Hepatocyte (in vitro differentiated cells): ENCODE measurements at regions not wholly inside any gene's neighbourhood (a gene's known extent, or its start where the extent isn't known, plus 50 kb on each side); places are given as distances from the start of the nearest gene placed in this dataset.

ENCODE experiments used
- DNase-seq: peaks from one replicate; pipeline ENCODE4 v3.0.0-alpha.2; 2016; ENCODE audit warnings: low spot score
- H2AFZ ChIP-seq: fragments of 200-600 bp; sonication (generic); 2 replicates; pipeline ENCODE4 v1.6.0; 2016; ENCODE audit warnings: antibody characterized with exemption, mild to moderate bottlenecking
- H3K27ac ChIP-seq: fragments of 200-600 bp; sonication (generic); 2 replicates; pipeline ENCODE4 v1.5.1; 2016; ENCODE audit warnings: mild to moderate bottlenecking
- H3K27me3 ChIP-seq: fragments of 200-600 bp; sonication (generic); 2 replicates; pipeline ENCODE4 v1.6.1; 2016
- H3K36me3 ChIP-seq: fragments of 200-600 bp; sonication (generic); replicated peaks from 2 replicates; pipeline ENCODE4 v1.5.1; 2016; ENCODE audit warnings: low read depth; ENCODE audit not compliant: insufficient read depth
- H3K4me1 ChIP-seq: fragments of 200-600 bp; sonication (generic); 2 replicates; pipeline ENCODE4 v1.5.1; 2016; ENCODE audit warnings: mild to moderate bottlenecking, moderate library complexity; ENCODE audit not compliant: insufficient read depth
- H3K4me2 ChIP-seq: fragments of 200-600 bp; sonication (generic); 2 replicates; pipeline ENCODE4 v1.6.0; 2016
- H3K4me3 ChIP-seq: fragments of 200-600 bp; sonication (generic); 2 replicates; pipeline ENCODE4 v1.5.1; 2016; ENCODE audit warnings: mild to moderate bottlenecking
- H3K79me2 ChIP-seq: fragments of 200-600 bp; sonication (generic); 2 replicates; pipeline ENCODE4 v1.6.0; 2017; ENCODE audit warnings: mild to moderate bottlenecking
- H3K9me2 ChIP-seq: fragments of 200-600 bp; sonication (generic); replicated peaks from 2 replicates; pipeline ENCODE4 v1.6.0; 2017; ENCODE audit warnings: mild to moderate bottlenecking; ENCODE audit not compliant: insufficient read depth
- H3K9me3 ChIP-seq: fragments of 200-600 bp; sonication (generic); 2 replicates; pipeline ENCODE4 v1.5.1; 2016; ENCODE audit warnings: low read depth, mild to moderate bottlenecking
- H4K20me1 ChIP-seq: fragments of 200-600 bp; sonication (generic); 2 replicates; pipeline ENCODE4 v1.6.0; 2016; ENCODE audit warnings: mild to moderate bottlenecking; ENCODE audit not compliant: insufficient read depth, poor library complexity, severe bottlenecking
- CTCF ChIP-seq: fragments of 200-600 bp; sonication (generic); IDR thresholded peaks from 2 replicates; pipeline ENCODE4 v1.5.1; 2016; ENCODE audit warnings: antibody characterized with exemption, mild to moderate bottlenecking; ENCODE audit not compliant: poor library complexity
- EZH2 ChIP-seq: fragments of 200-600 bp; sonication (generic); IDR thresholded peaks from 2 replicates; pipeline ENCODE4 v1.6.1; 2016; ENCODE audit warnings: antibody characterized with exemption, mild to moderate bottlenecking, borderline replicate concordance
- EZH2phosphoT487 ChIP-seq: fragments of 200-600 bp; sonication (generic); IDR thresholded peaks from one replicate; pipeline ENCODE4 v1.6.1; 2018; ENCODE audit warnings: antibody characterized with exemption, mild to moderate bottlenecking, low read depth, moderate library complexity; ENCODE audit not compliant: unreplicated experiment, severe bottlenecking
- WGBS: methylation state at CpG from one replicate; pipeline ENCODE4 v1.1.6; 2016; ENCODE audit warnings: low lambda C conversion rate; ENCODE audit errors: missing lambda C conversion rate; 5-methylcytosine and 5-hydroxymethylcytosine counted together

DNA sequence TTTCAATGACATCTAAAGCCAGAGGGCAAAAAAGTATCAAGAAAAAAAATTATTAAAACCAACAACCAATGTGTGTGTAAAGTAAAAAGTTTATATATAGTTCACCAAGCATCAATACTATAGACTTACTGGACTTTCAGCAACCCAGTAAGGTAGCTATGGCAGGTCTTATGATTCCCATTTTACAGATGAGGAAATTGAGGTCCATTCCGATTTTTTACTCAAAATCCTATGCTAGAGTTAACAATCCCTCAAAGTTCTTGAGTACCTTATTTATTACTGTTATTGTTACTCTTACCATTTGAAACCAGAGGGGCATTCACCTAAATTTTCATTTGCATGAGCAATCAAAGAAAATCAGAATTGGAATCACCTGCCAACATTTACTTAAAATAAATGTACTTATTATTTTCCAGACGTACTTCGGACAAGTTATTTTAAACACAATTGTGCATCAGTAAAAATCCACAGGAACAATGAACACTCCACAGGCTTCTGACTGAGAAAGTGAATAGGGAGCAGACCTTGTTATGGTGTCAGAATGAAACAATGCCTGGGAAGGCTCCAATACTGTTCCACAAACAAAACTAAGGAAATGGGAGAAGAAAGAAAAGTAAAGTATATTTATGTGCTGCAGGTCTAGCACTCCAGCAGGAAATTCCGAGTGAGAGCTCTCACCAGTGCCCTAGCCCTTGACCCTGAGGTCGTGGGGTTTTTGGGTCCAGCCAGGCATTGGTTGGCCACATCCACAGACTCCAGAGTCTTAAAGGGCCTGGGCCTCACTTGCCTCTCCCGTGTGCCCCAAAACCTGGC lies 229.9 kb downstream of the PIK3R1 start:
- Histone ChIP-seq H3K4me2 (no peak overlapping the region), H3K9me2 (no peaks in the 10 kb centered on the region), H3K27ac (no peak overlapping the region), H3K79me2 (no peaks in the 10 kb centered on the region), H3K27me3 (no peaks in the 10 kb centered on the region), H3K4me1 (no peaks in the 10 kb centered on the region), H3K36me3 (no peaks in the 10 kb centered on the region), H4K20me1 (no peaks in the 10 kb centered on the region), H2AFZ (no peak overlapping the region), H3K4me3 (no peak overlapping the region), H3K9me3 (no peaks in the 10 kb centered on the region)
- TF ChIP-seq CTCF (no peak), EZH2 (no peak), EZH2phosphoT487 (no peak)
- 83% methylated on average over 6 of the region's 6 CpGs for WGBS
- no peak for DNase-seq

- H3K4me3 ChIP-seq = no peak overlapping the region
- no peaks in the 10 kb centered on the region for H3K36me3 ChIP-seq
- no peaks in the 10 kb centered on the region for H4K20me1 ChIP-seq
- no peak for TF ChIP-seq EZH2phosphoT487
- no peak for TF ChIP-seq EZH2
- TF ChIP-seq CTCF = no peak
- no peak for DNase-seq
- no peaks in the 10 kb centered on the region for H3K9me2 ChIP-seq
- H3K79me2 ChIP-seq = no peaks in the 10 kb centered on the region
- no peak overlapping the region for H2AFZ ChIP-seq
- H3K9me3 ChIP-seq = no peaks in the 10 kb centered on the region
- no peaks in the 10 kb centered on the region for H3K4me1 ChIP-seq
- WGBS = 90% methylated on average over 1 of the region's 1 CpG
- H3K27ac ChIP-seq = no peak overlapping the region
- no peak overlapping the region for H3K4me2 ChIP-seq
- H3K27me3 ChIP-seq = no peaks in the 10 kb centered on the region
Observed at GRCh38 chr5:68446070-68446357, 230.5 kb downstream of the PIK3R1 start.

DNA sequence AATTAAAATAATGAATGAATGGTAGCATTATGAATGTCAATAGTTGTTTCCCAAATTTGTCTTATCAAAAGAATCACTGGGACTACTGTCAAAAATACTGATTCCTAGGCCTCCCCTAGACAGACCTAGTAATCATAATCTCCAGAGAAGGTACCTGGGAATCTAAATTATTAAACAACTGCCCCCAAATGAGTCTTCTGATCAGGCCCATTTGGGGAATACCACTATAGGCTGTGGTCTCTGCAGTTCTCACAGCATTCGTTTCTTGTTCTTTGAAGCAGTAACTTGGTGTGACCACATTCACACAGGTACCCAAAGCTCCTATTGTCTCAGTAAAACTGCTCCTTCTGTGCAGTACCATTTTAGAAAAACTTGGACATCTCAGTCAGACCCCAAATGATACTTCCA lies 230.9 kb downstream of the PIK3R1 start:
- Histone ChIP-seq H2AFZ (no peak overlapping the region), H3K79me2 (no peaks in the 10 kb centered on the region)
- TF ChIP-seq CTCF (no peak), EZH2 (no peak), EZH2phosphoT487 (no peak)

More for the DNA sequence above, 230.9 kb downstream of the PIK3R1 start:
- Histone ChIP-seq H3K9me3 (no peaks in the 10 kb centered on the region), H3K4me1 (no peaks in the 10 kb centered on the region), H4K20me1 (no peaks in the 10 kb centered on the region), H3K27ac (no peak overlapping the region), H3K4me2 (no peak overlapping the region), H3K27me3 (no peaks in the 10 kb centered on the region), H3K36me3 (no peaks in the 10 kb centered on the region), H3K4me3 (no peak overlapping the region), H3K9me2 (no peaks in the 10 kb centered on the region)
- no peak for DNase-seq
- 95% methylated on average over 1 of the region's 1 CpG for WGBS
